A549 (cell line): ENCODE measurements at regions not wholly inside any gene's neighbourhood (a gene's known extent, or its start where the extent isn't known, plus 50 kb on each side); places are given as distances from the start of the nearest gene placed in this dataset.

ENCODE experiments used
- BCL3 ChIP-seq: fragments of >200 bp; sonication (Bioruptor Twin); formaldehyde crosslinking; IDR thresholded peaks from 3 replicates; pipeline ENCODE4 v1.6.1; 2016
- CTCF ChIP-seq: fragments of >200 bp; sonication (Bioruptor Twin); formaldehyde crosslinking; IDR thresholded peaks from 3 replicates; pipeline ENCODE4 v1.5.1; 2016
- EP300 ChIP-seq, 2 experiments: fragments of >200 bp; sonication (Bioruptor Twin); formaldehyde crosslinking; IDR thresholded peaks; 2 replicates in 1 of 2; 3 replicates in 1 of 2; pipeline ENCODE4 v1.6.1; 2016 to 2017
- PBX3 ChIP-seq: IDR thresholded peaks from 2 replicates; pipeline ENCODE4 v1.6.1; 2012
- REST ChIP-seq: fragments of 200-600 bp; sonication (generic); IDR thresholded peaks from 2 replicates; pipeline ENCODE4 v1.6.1; 2016; ENCODE audit warnings: antibody characterized with exemption, mild to moderate bottlenecking, moderate library complexity
- SREBF2 ChIP-seq: fragments of 450-650 bp; IDR thresholded peaks from 2 replicates; pipeline ENCODE4 v1.6.1; 2014; ENCODE audit warnings: mild to moderate bottlenecking, moderate library complexity
- USF2 ChIP-seq: fragments of 450-650 bp; IDR thresholded peaks from 2 replicates; pipeline ENCODE4 v1.6.1; 2014; ENCODE audit warnings: antibody characterized with exemption
- ZNF302 ChIP-seq: fragments of 250-450 bp; sonication (Bioruptor Pico); IDR thresholded peaks from 2 replicates; pipeline ENCODE4 v1.9.0; 2021; ENCODE audit warnings: inconsistent platforms, mild to moderate bottlenecking, moderate library complexity

- TF ChIP-seq CTCF (no peak), USF2 (no peak), SREBF2 (no peak), PBX3 (no peak), BCL3 (no peak), REST (no peak), EP300 (IDR thresholded peaks at IDR 0.05) (no peak), ZNF302 (CRISPR knock-in tag) (no peak)
These were observed 119.6 kb upstream of the HMHB1 start for GRCh38 chr5:143692342-143692741.
